NB4 (cell line): ENCODE measurements at regions not wholly inside any gene's neighbourhood (a gene's known extent, or its start where the extent isn't known, plus 50 kb on each side); places are given as distances from the start of the nearest gene placed in this dataset.

Source experiments
- MAX ChIP-seq: IDR thresholded peaks from 2 replicates; pipeline ENCODE4 v1.6.1; 2011; ENCODE audit warnings: low read depth, low read length
- POLR2A ChIP-seq: IDR thresholded peaks from 2 replicates; pipeline ENCODE4 v1.6.1; 2011; ENCODE audit warnings: mild to moderate bottlenecking; ENCODE audit not compliant: insufficient read length; ENCODE audit errors: extremely low read depth
- TF ChIP-seq, protein P1 (sequence below): IDR thresholded peaks from one replicate; pipeline ENCODE4 v1.5.1; 2012; ENCODE audit warnings: low read depth, low read length

- TF ChIP-seq, protein P1, sequence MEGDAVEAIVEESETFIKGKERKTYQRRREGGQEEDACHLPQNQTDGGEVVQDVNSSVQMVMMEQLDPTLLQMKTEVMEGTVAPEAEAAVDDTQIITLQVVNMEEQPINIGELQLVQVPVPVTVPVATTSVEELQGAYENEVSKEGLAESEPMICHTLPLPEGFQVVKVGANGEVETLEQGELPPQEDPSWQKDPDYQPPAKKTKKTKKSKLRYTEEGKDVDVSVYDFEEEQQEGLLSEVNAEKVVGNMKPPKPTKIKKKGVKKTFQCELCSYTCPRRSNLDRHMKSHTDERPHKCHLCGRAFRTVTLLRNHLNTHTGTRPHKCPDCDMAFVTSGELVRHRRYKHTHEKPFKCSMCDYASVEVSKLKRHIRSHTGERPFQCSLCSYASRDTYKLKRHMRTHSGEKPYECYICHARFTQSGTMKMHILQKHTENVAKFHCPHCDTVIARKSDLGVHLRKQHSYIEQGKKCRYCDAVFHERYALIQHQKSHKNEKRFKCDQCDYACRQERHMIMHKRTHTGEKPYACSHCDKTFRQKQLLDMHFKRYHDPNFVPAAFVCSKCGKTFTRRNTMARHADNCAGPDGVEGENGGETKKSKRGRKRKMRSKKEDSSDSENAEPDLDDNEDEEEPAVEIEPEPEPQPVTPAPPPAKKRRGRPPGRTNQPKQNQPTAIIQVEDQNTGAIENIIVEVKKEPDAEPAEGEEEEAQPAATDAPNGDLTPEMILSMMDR: no peak
- TF ChIP-seq MAX (no peak), POLR2A (no peak)
Observed at GRCh38 chr14:34297786-34298520, 164.1 kb downstream of the SPTSSA start.
